ENCODE measurements at regions not wholly inside any gene's neighbourhood (a gene's known extent, or its start where the extent isn't known, plus 50 kb on each side); places are given as distances from the start of the nearest gene placed in this dataset.

DNA sequence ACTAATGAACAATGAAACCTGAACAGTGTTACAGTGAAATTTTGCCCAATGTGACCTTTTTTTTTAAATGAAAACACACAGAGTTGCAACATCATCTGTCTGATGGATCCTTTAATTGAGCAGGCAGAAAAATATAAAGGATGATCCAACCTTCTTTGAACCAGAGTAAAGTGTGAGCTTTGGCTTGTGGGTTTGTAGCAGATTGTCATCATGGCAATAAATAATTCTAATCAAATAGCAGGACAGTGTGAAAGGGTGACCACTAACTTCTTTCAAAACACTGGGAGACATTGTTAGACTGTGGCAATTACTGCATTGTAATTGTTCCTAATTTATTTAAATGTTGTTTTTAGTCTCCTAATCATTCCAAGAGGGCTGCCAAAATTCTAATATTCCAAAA is 197.2 kb downstream of the CHD9NB start:
- Histone ChIP-seq H3K9me3 (peaks cover 7% of the 10 kb centered on the region), H3K36me3 (no peaks in the 10 kb centered on the region), H3K27ac (no peak overlapping the region), H3K4me3 (ENCODE audit: low read depth in 1 of 2, low read length in 1 of 2) (no peak overlapping the region), H3K4me1 (ENCODE audit: control insufficient read depth in 1 of 2, insufficient read depth in 1 of 2, low read depth in 1 of 2, low read length in 1 of 2) (no peaks in the 10 kb centered on the region), H3K27me3 (no peaks in the 10 kb centered on the region)
- TF ChIP-seq, protein P1, sequence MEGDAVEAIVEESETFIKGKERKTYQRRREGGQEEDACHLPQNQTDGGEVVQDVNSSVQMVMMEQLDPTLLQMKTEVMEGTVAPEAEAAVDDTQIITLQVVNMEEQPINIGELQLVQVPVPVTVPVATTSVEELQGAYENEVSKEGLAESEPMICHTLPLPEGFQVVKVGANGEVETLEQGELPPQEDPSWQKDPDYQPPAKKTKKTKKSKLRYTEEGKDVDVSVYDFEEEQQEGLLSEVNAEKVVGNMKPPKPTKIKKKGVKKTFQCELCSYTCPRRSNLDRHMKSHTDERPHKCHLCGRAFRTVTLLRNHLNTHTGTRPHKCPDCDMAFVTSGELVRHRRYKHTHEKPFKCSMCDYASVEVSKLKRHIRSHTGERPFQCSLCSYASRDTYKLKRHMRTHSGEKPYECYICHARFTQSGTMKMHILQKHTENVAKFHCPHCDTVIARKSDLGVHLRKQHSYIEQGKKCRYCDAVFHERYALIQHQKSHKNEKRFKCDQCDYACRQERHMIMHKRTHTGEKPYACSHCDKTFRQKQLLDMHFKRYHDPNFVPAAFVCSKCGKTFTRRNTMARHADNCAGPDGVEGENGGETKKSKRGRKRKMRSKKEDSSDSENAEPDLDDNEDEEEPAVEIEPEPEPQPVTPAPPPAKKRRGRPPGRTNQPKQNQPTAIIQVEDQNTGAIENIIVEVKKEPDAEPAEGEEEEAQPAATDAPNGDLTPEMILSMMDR (IDR thresholded peaks at IDR 0.05): no peak

DNA sequence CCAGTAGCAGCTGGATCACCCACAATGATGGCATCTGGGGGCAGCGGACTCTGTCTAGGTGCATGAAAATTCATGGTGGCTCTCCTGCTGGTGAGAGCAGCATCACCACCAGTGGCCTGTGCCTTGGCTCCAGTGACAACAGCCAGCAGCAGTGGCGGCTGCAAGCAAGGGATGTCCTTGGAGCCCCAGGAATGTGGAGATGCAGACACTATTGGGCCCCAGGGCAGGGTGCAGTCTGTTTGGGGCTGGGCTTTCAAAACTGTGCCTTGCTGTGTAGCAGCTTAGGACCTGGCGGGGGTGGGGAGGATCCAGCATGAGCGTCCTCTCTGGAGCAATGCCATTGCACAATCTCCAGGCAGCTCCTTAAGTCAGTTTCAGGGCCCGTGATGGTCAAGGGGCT is 199.7 kb downstream of the CHD9NB start:
- Histone ChIP-seq H3K27me3 (no peaks in the 10 kb centered on the region), H3K4me1 (ENCODE audit: control insufficient read depth in 1 of 2, insufficient read depth in 1 of 2, low read depth in 1 of 2, low read length in 1 of 2) (no peaks in the 10 kb centered on the region), H3K4me3 (ENCODE audit: low read depth in 1 of 2, low read length in 1 of 2) (no peak overlapping the region), H3K27ac (no peak overlapping the region), H3K36me3 (no peaks in the 10 kb centered on the region), H3K9me3 (peaks cover 7% of the 10 kb centered on the region)
- TF ChIP-seq, protein P1 (IDR thresholded peaks at IDR 0.05): no peak

DNA sequence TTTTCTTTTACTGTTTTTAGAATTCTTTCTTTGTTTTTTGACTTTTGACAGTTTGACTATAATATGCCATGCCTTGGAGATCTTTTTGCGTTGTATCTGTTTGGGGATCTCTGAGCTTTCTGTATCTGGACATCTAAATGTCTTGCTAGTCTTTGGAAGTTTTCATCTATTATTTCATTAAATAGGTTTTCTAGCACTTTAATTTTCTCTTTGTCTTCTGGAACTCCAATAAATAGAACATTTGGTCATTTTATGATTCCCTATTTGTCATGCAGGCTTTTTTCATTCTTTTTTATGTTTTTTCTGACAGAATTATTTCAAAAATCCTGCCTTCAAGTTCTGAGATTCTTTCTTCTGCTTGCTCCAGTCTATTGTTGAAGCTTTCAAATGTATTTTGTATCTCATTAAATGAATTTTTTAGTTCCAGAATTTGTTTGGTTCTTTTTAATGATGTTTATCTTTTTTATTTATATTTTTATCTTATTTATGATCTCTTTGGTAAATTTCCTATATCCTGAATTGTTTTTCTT is 201.4 kb downstream of the CHD9NB start:
- H3K36me3 ChIP-seq: no peaks in the 10 kb centered on the region
- H3K4me1 ChIP-seq (ENCODE audit: control insufficient read depth in 1 of 2, insufficient read depth in 1 of 2, low read depth in 1 of 2, low read length in 1 of 2): no peaks in the 10 kb centered on the region
- peaks cover 7% of the 10 kb centered on the region for H3K9me3 ChIP-seq
- no peaks in the 10 kb centered on the region for H3K27me3 ChIP-seq
- TF ChIP-seq, protein P1 (IDR thresholded peaks at IDR 0.05): no peak
- no peak overlapping the region for H3K4me3 ChIP-seq (ENCODE audit: low read depth in 1 of 2, low read length in 1 of 2)
- no peak overlapping the region for H3K27ac ChIP-seq

DNA sequence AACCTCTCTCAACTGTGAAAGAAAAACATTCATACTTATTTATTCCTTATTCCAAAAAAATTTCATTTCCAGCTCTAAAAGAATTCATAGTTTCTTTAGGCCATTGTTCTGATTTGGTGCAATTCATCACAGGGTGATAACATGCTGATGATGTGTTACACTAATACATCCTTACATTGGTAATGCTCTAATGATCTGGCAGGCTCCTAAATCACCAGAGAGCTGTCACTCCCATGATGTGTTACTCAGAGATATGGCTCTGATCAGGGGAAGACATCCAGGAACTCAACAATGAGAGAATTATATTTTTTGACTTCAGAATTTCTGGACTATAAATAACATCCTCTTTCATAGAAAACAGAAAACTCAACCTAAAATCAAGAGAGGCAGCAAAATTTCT is 209.3 kb downstream of the CHD9NB start:
- TF ChIP-seq, protein P1 (IDR thresholded peaks at IDR 0.05): no peak
- Histone ChIP-seq H3K9me3 (no peaks in the 10 kb centered on the region), H3K27ac (no peak overlapping the region), H3K4me3 (ENCODE audit: low read depth in 1 of 2, low read length in 1 of 2) (no peak overlapping the region), H3K36me3 (no peaks in the 10 kb centered on the region), H3K4me1 (ENCODE audit: control insufficient read depth in 1 of 2, insufficient read depth in 1 of 2, low read depth in 1 of 2, low read length in 1 of 2) (no peaks in the 10 kb centered on the region), H3K27me3 (no peaks in the 10 kb centered on the region)

DNA sequence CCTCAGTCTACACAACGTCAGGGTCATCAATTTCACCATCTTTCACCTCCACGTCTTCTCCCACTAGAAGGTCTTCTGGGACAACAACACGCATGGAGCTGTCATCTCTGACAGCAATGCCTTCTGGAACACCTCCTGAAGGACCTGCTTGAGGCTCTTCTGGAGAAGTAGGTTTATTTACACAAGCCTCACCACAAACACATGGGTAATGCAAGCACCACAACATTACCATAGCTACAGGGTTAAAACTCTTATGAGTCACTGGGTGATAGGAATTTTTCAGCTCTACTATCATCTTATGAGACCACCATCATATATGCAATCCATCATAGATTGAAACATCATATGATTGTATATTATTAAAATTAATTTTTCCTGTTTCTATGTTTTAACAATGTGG is 215.4 kb downstream of the CHD9NB start:
- TF ChIP-seq, protein P1 (IDR thresholded peaks at IDR 0.05): no peak
- Histone ChIP-seq H3K27me3 (no peaks in the 10 kb centered on the region), H3K27ac (no peak overlapping the region)

More for the DNA sequence above, 215.4 kb downstream of the CHD9NB start:
- H3K4me3 ChIP-seq (ENCODE audit: low read depth in 1 of 2, low read length in 1 of 2): no peak overlapping the region
- H3K36me3 ChIP-seq: no peaks in the 10 kb centered on the region
- no peaks in the 10 kb centered on the region for H3K9me3 ChIP-seq
- no peaks in the 10 kb centered on the region for H3K4me1 ChIP-seq (ENCODE audit: control insufficient read depth in 1 of 2, insufficient read depth in 1 of 2, low read depth in 1 of 2, low read length in 1 of 2)
